ENCODE measurements at regions not wholly inside any gene's neighbourhood (a gene's known extent, or its start where the extent isn't known, plus 50 kb on each side); places are given as distances from the start of the nearest gene placed in this dataset.
"Not testable (repeated sequence)": the region's sequence is repeated elsewhere in the genome, so short reads cannot be mapped to it uniquely, and the experiment has no call there.

DNA sequence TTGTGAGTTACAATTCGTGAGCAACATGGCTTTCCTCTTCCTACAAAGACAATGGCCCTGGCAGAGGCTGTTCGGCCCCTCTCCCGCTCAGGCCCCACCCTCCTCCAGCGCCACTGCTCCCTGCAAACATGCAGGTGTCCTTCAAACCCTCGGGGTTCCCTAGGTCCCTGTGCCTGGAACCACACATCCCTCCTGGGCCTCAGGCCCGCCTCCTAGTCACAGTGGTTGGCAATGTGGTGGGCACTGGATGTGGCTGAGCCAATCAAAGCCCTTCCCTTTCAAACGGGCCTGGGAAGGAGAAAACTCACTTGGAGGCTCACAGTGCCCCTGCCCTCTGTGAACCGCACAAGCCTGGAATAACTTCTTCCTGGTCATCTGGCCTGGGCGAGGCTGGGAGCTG lies 147.2 kb downstream of the TFAP2C start:
- no peak for DNase-seq (ENCODE audit: low spot score)
- no peaks in the 10 kb centered on the region for H3K36me3 ChIP-seq
- TF ChIP-seq, protein P1, sequence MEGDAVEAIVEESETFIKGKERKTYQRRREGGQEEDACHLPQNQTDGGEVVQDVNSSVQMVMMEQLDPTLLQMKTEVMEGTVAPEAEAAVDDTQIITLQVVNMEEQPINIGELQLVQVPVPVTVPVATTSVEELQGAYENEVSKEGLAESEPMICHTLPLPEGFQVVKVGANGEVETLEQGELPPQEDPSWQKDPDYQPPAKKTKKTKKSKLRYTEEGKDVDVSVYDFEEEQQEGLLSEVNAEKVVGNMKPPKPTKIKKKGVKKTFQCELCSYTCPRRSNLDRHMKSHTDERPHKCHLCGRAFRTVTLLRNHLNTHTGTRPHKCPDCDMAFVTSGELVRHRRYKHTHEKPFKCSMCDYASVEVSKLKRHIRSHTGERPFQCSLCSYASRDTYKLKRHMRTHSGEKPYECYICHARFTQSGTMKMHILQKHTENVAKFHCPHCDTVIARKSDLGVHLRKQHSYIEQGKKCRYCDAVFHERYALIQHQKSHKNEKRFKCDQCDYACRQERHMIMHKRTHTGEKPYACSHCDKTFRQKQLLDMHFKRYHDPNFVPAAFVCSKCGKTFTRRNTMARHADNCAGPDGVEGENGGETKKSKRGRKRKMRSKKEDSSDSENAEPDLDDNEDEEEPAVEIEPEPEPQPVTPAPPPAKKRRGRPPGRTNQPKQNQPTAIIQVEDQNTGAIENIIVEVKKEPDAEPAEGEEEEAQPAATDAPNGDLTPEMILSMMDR (IDR thresholded peaks at IDR 0.05) = no peak
- H3K27ac ChIP-seq = no peak overlapping the region
- H3K4me3 ChIP-seq = no peak overlapping the region
- H3K4me1 ChIP-seq = peaks cover 0 to 11% of the 10 kb centered on the region in 2 donors
- no peaks in the 10 kb centered on the region for H3K27me3 ChIP-seq
- no peaks in the 10 kb centered on the region for H3K9me3 ChIP-seq

DNA sequence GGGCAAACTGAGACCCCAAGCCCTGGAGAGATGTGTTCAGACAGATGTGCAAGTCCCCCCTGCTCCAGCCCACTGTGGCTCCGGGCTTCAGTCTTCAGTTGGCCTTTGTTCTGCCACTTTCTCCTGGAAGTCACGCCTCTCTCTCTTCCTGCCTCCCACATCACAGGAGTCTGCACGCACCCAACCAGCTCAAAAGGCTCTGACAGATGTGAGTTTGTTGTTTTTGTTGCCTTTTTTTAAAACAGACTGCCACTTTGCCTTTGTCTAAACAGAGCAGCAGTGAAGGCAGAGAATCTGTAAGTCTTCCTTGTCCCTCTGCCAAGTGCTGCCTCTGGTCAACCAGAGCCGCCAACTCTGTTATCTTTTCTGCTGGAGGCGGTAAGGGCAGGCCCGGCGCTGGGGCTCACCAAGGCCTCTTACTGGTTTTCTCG lies 149.7 kb downstream of the TFAP2C start:
- peaks cover 0 to 11% of the 10 kb centered on the region in 2 donors for H3K4me1 ChIP-seq
- H3K4me3 ChIP-seq = no peak overlapping the region
- TF ChIP-seq, protein P1 (IDR thresholded peaks at IDR 0.05) = no peak
- H3K36me3 ChIP-seq = no peaks in the 10 kb centered on the region
- DNase-seq (ENCODE audit: low spot score) = no peak
- no peak overlapping the region for H3K27ac ChIP-seq
- H3K27me3 ChIP-seq = no peaks in the 10 kb centered on the region
- no peaks in the 10 kb centered on the region for H3K9me3 ChIP-seq

DNA sequence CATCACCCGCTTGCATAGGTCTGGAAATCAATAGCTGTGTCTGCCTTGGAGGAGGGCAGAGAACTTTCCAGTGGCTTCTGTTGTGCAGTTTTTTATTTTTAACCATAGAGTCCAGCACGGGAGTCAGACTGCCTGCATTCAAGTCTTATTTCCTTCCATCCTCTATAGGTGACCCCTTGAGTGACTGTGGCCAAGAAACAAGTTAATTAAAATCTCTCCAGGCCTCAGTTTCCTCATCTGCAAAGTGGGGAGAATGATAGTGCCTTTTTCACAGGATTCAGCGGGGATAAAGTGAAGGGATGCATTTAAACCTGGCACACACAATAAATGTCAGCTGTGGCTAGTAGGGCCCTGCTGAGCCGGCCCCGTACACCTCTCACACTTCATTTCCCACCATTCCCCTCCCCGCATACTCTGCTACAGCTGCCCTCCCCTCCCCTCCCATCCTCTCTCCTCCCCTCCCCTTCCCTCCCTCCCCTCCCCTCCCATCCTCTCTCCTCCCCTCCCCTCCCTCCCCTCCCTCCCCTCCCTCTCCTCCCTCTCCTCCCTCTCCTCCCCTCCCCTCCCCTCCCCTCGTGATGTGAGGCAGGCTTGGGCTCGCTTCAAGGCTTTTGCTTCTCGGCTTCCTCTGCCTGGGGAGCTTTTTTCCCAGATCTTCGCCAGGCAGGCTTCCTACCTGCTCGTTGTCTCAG lies 150.5 kb downstream of the TFAP2C start:
- DNase-seq (ENCODE audit: low spot score) = no peak
- no peaks in the 10 kb centered on the region for H3K9me3 ChIP-seq
- H3K36me3 ChIP-seq = no peaks in the 10 kb centered on the region
- TF ChIP-seq, protein P1 (IDR thresholded peaks at IDR 0.05) = no peak
- H3K27ac ChIP-seq = no peak overlapping the region
- peaks cover 0 to 11% of the 10 kb centered on the region in 2 donors for H3K4me1 ChIP-seq
- H3K4me3 ChIP-seq = no peak overlapping the region
- H3K27me3 ChIP-seq = no peaks in the 10 kb centered on the region

DNA sequence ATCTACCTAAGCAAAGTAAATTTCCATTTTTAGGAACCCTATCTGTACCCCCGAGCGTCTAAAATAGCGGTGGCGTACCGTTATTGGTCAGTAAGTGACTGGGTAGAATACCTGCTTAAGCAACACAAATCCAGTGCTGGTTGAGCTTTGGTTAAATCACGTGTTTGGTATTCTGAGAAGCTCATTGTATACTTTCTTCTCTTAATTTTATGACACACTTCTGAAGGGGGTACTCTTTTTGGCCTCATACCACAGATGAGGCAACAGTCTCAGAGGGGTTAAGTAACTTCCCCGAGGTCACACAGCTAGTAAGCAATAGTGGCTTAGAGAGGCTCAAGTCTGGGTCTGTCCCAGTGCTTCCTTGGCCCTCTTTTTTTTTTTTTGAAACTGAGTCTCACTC lies 151.2 kb downstream of the TFAP2C start:
- Histone ChIP-seq H3K4me3 (no peak overlapping the region), H3K27ac (no peak overlapping the region), H3K9me3 (no peaks in the 10 kb centered on the region), H3K27me3 (no peaks in the 10 kb centered on the region), H3K36me3 (no peaks in the 10 kb centered on the region), H3K4me1 (peaks cover 0 to 11% of the 10 kb centered on the region in 2 donors)
- TF ChIP-seq, protein P1 (IDR thresholded peaks at IDR 0.05) = no peak
- DNase-seq (ENCODE audit: low spot score) = no peak

DNA sequence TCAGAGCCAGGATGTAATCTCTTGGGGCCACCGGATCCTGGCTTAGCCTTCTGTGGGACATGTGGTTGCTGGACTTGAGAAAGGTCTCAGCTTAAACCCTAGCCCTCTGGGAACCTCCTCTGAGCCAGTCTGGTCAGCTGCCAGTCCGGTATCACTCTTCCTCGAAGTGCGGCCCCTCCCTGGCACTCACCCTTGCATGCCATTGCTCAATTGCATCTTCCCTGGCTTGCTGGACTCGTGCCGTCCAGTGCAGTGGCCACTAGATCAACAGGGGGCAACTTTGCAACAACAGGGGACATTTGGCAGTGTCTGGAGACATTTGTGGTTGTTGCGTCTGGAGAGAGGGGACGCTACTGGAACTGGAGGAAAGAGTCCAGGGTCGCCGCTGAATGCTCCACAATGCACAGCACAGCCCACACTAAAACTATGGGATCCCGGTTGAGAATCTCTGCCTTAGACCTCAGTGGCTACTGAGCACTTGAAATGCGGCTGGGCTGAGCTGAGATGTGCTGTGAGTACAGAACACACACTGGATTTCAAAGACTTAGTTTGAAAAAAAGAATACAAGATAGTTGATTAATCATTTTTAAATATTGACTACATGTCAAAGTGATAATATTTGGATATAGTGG lies 152.1 kb downstream of the TFAP2C start:
- no peaks in the 10 kb centered on the region for H3K9me3 ChIP-seq
- no peaks in the 10 kb centered on the region for H3K36me3 ChIP-seq
- no peak for DNase-seq (ENCODE audit: low spot score)
- TF ChIP-seq, protein P1 (IDR thresholded peaks at IDR 0.05) = no peak
- peaks cover 0 to 11% of the 10 kb centered on the region in 2 donors for H3K4me1 ChIP-seq
- no peaks in the 10 kb centered on the region for H3K27me3 ChIP-seq
- no peak overlapping the region for H3K4me3 ChIP-seq
- H3K27ac ChIP-seq = no peak overlapping the region

DNA sequence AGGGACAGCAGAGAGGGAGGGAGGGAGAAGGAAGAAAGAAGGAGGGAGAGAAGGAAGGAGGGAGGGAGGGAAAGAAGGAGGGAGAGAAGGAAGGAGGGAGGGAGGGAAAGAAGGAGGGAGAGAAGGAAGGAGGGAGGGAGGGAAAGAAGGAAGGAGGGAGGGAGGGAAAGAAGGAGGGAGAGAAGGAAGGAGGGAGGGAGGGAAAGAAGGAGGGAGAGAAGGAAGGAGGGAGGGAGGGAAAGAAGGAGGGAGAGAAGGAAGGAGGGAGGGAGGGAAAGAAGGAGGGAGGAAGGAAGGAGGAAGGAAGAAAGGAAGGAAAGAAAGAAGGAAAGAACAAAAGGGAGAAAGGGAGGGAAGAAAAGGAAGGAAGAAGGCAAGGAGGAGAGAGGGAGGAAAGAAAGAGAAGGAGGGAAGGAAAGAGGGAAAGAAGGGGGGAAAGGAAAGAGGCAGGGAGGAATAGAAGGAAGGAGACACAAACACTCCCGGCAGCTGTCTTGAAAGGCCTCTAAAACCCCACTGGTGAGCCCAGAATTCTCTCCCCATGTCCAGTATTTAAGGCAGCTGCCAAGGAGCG lies 153.0 kb downstream of the TFAP2C start:
- H3K27me3 ChIP-seq; H3K27ac ChIP-seq; DNase-seq (ENCODE audit: low spot score); H3K9me3 ChIP-seq; H3K4me3 ChIP-seq; H3K36me3 ChIP-seq: not testable (repeated sequence)
- peaks cover 0 to 11% of the 10 kb centered on the region in 2 donors for H3K4me1 ChIP-seq

DNA sequence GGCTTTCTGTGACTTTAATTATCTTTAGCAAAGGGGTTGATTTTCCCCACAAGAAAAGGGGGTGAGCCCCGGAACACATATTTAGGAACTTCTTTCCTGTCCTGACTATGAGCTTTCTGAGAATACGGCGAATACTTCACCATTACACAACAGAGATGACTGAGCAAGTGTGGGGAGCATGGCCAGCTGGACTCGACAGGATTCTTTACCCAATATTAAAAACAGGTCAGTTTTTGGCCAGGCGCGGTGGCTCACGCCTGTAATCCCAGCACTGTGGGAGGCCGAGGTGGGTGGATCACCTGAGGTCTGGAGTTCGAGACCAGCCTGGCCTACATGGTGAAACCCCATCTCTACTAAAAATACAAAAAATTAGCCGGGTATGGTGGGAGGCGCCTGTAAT lies 153.7 kb downstream of the TFAP2C start:
- not testable (repeated sequence) for DNase-seq (ENCODE audit: low spot score); H3K9me3 ChIP-seq; H3K4me3 ChIP-seq; H3K27ac ChIP-seq; H3K36me3 ChIP-seq; H3K27me3 ChIP-seq
- peaks cover 0 to 11% of the 10 kb centered on the region in 2 donors for H3K4me1 ChIP-seq
